Stimulated activated CD4-positive, alpha-beta T cell treated with anti-CD3 and anti-CD28 coated beads, TNF-alpha, amount 100 ng/mL, for 24 hours (primary cell): ENCODE measurements at regions not wholly inside any gene's neighbourhood (a gene's known extent, or its start where the extent isn't known, plus 50 kb on each side); places are given as distances from the start of the nearest gene placed in this dataset.
"Not testable (repeated sequence)": the region's sequence is repeated elsewhere in the genome, so short reads cannot be mapped to it uniquely, and the experiment has no call there.

Experiments
- DNase-seq, 3 experiments: peaks; one replicate each; pipeline ENCODE4 v3.0.0-alpha.2; 2020; ENCODE audit warnings: low read depth in 3 of 3

DNA sequence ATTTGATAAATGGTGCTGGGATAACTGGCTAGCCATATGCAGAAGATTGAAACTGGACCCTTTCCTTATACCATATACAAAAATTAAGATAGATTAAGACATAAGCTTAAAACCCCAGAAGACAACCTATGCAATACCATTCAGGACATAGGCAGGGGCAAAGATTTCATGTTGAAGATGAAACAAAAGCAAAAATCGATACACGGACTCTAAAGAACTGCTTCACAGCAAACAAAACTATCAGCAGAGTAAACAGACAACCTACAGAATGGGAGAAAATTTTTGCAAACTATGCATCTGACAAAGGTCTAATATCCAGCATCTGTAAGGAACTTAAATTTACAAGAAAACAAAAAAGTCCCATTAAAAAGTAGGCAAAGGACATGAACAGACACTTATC lies 255.9 kb downstream of the TINAG start:
- DNase-seq = not testable (repeated sequence)

DNA sequence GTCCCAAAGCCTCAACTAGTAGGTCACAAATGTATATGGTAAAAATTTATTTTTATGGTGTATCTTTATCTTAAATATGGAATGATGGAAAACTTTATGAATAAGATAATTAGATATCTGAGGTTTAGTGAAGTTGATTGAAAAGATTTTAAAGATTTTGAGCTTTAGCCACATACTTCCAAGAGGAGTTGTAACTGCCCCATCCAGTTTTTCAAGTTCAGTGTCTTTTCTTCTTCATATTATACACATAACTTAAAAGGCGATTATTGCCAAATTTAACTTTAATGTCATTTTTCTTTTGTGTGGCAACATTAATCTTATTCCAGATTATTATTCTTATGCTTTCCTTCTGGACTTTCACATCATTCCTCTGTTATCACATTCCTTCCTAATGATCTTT lies 266.4 kb downstream of the TINAG start:
- DNase-seq = no peak

DNA sequence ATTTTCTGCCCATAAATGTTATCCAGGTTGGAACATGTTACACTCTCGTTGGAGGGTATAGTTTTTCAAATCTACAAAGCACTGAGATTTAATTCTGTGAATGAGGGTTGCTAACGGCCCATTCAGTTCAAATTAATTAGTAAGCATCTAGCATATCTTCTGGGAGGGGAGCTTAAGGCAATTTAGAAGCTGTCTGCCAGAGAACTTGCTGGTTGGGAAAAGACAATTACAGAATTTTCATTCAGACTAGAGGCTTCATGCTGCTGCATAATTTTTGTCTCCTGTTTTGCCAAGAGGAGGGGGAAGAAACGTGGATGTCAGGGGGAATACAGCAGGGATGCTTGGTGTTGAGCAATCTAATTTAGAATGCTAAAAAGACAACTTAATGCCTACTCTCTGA lies 268.3 kb upstream of the FAM83B start:
- no peak for DNase-seq

DNA sequence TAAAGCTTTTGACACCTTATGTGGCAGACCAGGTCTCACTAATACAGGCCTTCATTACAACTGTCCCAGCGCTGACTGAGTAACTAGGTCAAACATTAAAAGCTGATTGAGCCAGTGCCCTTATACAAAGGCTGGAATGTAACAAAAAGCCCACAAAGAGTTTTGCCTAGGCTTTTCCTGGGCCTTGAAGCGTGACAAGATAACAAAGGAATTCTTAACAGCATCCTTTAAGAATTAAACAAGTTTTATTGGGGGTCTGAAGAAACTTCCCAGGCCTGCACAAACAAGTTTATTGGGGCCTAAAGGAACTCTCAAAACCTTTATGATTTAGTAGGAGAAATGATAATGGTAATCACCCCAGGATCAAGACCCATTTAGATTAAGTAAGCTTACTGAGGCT lies 267.6 kb upstream of the FAM83B start:
- DNase-seq = no peak

DNA sequence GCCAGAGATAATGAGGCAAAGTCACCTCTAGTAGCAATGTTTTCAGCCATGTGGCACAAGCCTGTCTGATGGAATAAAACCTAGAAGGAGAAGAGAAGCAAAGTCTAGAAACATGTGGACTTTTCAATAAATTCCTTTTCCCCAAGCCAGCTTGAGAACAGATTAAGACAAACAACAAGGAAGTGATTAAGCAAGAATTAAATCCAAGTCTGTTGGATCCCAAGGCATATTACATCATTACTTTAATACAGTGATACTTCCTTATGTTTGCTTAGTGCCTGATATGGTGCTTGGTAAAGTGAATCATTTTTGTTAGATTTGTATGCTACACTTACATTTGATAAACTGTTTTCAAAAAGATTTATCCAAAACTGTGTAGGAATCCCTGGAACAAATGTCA lies 260.3 kb upstream of the FAM83B start:
- no peak for DNase-seq

DNA sequence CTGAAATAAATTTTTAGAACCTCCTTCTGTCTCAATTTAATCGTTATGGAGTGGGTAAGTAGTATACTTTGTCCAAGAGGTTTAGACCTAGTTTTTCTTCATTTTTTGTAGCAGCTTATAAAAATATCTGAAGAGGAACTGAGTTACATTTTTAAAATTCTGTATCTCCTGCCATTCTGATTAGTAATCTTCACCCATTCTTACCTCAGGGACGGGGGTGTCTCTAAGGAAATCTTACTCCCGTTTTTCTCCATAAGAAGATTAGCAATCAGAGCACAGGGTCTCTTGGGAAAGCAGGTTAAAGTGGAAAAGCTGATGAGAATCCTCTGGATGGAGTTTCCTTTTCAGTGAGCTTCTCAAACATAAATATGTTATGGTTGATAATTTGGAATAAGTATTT lies 259.3 kb upstream of the FAM83B start:
- no peak for DNase-seq

DNA sequence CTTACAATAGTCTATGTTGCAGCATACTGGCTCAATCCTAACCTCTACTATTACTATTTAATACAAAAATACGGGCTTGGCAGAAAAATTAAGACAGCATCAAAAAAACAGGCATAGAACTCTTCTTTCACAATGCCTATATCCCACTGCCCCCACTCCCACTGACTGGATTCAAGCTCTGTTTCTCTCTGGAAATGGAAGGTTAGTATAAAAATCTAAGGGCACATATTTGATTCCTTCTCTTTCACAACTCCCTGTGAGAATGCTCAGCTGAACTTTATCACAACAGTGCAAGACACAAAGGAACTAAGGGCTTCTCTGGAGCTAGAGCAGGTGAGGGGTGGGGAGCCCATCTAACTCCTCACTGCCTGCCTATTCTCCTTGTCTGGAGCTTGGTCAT lies 258.4 kb upstream of the FAM83B start:
- DNase-seq = no peak

DNA sequence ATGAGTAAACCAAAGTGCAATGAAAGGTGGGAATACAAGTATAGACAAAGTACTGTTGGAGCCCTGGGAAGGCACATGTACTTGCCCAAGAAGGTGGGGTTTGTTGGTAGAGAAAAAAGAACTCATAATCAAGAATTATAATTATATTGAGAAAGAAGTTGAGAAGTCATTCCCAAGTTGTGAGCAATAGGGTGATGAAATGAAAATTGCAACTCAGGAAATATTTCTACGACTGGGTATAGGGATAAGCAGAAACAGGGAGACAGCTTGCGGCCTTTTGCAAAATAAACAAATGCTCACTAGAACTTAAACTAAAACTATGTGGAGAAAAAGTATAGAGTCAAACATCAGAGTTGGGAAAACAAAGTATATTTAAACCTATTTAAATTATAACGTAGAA lies 250.7 kb upstream of the FAM83B start:
- no peak for DNase-seq

DNA sequence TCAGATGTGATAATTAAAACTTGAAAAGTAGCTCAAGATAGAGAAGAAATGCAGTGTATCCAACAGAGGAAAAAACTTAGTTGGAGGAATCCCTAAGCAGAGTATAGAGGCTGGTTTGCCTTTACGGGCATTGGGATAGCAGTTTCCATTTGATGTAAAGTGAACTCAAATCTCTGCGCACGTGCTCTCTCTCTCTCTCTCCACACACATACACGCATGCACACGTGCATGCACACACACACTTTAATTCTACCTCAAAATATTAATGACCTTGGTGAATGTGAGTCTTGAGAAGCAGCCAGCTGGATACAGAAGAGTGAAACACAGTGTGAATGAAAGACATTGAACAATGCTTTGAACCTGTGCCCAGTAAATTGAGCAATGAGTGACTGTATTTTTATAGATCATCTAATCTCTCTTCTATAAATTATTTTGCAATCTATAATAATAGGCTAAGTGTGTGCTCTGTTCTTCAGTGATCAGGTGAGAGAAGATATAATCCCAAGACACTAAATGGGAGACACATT lies 247.7 kb upstream of the FAM83B start:
- DNase-seq = no peak

DNA sequence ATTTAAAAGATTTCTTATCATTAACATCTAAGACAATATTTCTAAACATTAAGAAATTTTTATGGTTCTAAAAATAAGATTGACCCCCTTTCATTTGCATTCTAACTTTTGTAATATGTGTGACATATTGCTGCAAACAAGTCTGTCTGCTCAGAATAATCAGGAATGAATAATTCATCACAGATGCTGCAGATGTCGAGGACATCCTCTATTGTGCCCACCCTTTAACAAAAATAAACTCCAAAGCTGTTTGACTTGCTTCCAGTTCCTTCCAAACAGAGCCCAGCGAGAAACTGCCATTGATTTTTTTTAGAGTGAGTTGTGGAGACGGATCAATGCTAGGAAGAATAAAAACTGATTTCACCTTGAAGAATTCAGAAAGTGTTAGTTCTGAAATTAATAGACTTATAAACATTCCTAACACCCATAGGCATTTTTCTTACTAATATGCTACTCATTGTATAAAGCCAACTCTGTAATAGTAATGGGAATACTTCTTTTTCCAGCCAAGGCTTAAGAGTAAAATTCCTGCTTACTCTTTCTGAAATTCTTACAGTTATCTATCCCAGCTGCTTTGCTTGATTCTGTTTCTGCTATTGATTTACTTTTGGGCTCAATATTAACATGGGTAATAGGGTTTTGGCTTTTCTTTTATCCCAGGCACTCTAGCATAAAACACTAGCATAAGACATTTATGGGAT lies 244.8 kb upstream of the FAM83B start:
- no peak for DNase-seq

DNA sequence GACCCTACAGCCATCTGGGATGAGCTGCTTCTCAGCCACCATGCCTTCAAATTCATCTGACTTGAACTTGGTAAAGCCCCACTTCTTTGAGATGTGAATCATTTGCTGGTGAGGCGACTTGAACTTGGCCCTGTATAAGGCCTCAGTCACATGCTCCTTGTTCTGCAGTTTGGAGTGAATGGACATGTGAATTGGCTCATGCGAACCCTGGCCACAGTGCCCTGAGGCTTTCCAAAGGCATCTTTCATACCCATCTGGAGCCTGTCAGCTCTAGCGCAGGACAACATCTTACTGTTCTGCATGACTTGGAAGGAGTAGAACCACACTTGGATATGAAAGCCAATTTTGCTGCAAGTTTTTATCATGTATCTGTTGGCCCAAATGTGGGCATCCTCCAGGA lies 244.0 kb upstream of the FAM83B start:
- no peak for DNase-seq

DNA sequence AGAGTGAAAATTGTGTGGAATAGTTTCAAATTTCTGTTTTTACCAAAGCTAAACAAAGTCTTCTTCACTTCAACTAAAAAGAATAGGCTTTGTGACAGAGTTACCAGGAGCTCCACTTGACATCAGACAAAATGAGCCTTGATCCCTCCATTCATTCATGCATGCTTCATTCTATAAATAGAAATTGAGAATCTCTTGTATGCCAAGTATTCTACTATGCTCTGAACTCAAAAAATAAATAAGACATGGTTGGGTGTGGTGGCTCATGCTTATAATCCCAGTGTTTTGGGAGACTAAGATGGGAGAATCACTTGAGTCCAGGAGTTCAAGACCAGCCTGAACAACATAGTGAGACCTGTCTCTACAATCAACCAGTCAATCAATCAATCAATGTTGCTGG lies 236.6 kb upstream of the FAM83B start:
- DNase-seq = no peak

DNA sequence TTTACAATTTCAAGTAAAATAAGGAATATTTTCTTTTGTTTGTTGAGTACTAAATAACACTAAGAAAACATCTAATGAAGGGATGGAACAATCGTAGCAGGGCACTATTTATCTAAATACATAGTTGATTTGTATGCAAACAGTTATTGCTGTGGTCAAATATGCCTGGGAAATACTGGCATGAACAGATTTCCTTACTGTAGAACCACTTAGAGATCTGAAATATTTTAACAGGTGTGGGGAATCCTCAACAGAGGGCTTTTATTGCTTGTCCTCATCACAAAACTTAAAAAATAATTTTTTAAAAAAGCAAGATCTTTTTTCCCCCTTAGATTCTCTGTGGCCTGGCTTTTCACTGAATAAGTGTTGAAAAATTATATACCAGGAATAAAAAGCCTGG lies 233.0 kb upstream of the FAM83B start:
- DNase-seq = no peak

DNA sequence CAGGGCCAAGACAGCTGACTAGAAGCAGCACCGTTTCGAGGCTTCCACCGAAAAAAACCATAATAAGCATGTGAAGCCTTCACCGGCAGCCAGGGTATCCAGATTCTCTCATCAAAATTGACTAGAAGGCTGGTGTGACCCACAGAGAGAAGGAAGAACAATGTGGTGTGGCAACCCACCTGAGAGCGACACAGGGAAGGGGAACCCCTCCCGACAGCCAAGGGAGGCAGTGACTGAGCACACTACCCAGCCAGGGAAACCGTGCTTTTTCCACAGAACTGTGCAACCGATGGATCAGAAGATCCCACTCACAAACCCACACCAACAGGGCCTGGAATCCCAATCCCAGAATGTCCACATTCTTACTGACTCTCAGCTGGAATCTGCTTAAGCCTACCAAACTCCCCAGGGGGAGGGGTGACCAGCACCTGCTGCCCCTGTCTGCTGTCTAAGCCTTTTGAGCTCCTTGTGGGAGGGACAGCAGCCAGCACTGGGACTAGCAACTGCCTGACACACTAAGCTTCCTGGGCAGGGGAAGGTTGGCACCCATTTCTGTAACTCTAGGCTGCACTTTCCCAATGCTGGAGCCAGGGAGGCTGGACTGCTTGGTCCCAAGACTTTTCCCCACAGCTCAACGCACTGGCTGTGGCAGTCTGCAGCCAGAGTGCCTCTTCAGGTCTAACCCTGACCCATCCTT lies 231.9 kb upstream of the FAM83B start:
- no peak for DNase-seq

DNA sequence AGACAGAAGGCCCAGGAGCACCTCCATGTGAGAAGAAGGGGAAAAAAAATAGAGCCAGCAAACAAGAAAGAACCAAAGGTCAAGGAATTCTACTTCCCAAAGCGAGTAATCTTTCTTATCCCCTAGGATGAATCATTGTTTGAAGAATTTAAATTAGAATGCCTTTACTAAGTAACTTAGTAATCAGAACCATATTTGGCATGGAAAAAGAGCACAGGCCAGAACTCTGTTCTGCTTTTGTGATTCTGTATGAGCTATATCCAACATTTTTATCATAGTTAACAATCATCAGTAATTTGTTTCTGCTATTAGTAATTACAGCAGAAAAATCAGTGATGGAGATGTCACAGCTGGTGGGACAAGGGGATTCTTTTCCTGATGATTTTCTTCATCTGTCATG lies 228.8 kb upstream of the FAM83B start:
- DNase-seq = no peak

DNA sequence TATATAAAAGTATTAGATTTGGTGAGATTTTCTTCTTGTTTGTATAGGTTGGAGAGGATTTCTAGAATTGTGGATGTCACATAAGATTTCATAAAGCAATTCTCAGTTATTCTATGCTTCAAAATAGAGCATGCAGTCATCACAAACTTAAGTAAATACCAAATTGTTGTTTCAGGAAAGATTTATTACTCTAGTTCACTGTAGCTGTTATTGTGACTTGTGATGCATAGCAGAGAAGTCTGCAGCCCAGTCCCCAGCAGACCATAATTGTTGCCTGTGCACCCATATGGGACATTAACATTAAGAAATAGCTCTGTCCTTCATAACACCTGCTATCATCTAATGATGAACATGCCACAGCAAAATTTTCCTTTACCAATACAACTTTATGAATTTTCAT lies 228.0 kb upstream of the FAM83B start:
- DNase-seq = no peak

DNA sequence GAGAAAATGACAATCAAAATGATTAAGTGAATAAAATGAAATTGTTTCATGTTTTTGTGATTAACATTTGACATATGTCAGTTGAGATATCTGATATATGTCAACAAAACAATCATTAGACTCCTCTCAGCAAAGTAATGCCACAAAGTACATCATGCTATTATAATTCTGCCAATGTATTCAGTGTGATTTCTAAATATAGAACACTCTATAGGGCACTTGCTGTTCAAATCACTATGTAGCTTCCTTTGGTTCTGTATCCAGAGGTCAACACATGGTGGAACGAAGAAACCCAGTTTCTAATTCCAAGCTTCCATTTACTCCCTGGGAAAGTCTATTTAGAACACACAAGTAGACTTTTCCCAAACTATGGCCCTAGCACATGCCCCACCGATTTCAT lies 227.5 kb upstream of the FAM83B start:
- no peak for DNase-seq

DNA sequence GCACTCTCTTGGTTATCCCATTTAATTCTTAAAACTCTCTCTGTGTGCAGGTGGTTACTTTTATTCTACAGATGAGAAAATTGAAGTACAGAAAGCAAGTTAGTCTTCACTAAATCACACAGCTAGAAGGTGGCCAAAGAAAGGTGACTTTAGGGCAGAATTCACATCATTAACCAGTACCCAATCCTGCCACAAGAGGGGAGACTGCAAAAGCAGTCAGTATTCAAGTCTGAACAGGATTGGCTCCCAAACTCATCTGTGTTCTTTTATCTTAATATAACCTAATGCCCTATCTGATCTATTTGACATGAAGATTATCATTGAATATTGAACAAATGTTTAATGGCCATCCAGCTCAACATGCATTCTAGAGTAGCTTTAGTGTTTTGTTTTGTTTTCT lies 225.3 kb upstream of the FAM83B start:
- DNase-seq = no peak

DNA sequence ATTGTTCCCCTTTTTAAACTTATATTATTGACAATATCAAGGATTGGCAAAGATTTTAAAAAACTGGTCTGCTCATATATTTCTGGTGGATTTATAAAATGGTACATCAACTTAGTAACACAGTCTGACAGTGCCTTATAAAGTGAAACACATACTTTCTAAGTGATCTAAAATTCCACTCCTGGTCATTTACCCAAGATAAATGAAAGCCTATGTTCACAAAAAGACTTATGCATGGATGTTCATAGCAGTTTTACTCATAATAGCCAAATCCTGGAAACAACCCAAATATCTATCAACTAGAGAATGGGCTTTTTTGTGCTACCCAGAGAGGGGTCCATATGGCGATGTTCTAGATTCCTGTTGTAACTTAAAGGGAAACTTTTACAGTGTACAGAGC lies 222.4 kb upstream of the FAM83B start:
- DNase-seq = no peak

DNA sequence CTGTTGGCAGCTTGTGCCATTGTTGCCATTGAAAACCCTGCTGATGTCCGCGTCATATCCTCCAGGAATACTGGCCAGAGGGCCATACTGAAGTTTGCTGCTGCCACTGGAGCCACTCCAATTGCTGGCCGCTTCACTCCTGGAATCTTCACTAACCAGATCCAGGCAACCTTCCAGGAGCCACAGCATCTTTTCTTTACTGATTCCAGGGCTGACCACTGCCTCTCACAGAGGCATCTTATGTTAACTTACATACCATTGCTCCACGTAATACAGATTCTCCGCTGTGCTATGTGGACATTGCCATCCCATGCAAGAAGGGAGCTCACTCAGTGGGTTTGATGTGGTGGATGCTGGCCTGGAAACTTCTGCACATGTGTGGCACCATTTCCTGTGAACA lies 221.8 kb upstream of the FAM83B start:
- DNase-seq = no peak

DNA sequence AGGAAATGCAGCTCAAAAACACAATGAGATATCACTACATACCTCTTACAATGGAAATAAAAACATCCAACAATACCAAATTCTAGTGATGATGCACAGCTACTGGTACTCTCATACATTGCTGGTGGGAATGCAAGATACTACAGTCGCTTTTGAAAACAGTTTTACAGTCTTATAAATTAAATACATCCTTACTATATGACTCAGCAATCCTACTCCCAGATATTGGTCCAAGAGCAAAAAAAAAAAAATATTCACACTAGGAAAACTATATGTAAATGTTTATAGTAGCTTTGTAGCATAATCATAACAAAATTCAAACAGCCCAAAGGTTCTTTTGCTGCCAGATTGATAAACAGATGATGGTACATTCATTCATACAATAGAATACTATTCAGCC lies 217.4 kb upstream of the FAM83B start:
- DNase-seq = no peak

DNA sequence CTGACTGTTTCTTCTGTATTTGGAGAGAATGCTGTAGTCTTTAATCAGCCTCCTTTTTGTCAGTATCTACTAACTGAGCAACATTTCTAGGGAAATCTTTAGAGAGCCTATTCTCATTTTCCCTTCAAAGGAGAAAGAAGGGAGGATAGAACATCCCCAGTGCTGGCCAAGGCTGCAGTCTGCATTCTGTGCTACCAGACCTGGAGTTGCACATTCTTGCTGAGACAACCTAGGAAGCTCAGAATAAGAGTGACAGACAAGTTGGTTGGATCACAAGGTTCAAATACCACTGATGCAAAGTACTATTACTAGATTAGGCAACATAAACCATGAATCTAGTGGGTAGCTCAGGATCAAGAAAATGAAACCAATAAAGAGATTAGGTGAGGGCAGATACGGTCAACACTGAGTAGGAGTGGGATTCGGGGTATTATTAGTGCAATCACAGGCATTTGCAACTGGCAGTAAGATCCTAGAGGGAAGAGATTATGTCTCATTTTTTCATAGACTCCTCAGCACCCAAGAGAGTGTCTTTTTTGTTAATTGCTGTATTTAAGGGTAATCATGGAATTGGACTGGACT lies 213.5 kb upstream of the FAM83B start:
- no peak for DNase-seq

DNA sequence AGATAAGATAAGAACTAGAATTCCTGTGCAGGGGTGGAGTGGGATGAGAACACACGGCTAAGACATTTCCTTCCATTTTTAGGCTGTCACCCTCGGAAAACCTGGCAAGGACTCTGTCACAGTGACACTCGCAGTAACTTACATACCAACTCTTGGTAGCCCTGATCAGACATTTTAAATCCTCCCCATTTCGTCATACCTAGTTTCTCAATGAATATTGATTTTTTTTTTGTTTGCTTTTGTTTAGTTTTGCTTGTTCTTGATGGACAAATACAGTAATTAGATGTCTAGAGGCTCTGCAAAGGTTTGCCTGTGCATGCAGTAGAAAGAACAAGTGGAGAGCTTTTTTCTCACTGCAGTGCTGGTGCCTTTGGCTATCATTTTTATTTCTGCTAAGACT lies 213.0 kb upstream of the FAM83B start:
- no peak for DNase-seq
